ENCODE measurements at regions not wholly inside any gene's neighbourhood (a gene's known extent, or its start where the extent isn't known, plus 50 kb on each side); places are given as distances from the start of the nearest gene placed in this dataset.

GRCh38 chr9:84615544-84615943, 54.0 kb upstream of the NTRK2 start:
- CTCF ChIA-PET: no interaction called here
- no peak for ATAC-seq

GRCh38 chr9:84617411-84618029, 52.0 kb upstream of the NTRK2 start:
- Histone ChIP-seq H3K4me2 (ENCODE audit: low read length) (no peak overlapping the region), H2AFZ (ENCODE audit: low read depth, low read length, poor library complexity, severe bottlenecking) (no peak overlapping the region), H3K4me3 (replicated peaks in 1 of 2; ENCODE audit: low read depth in 1 of 2, low read length in 2 of 2) (no peak overlapping the region), H3K27me3 (ENCODE audit: insufficient read depth, low read length) (peaks cover 6% of the 10 kb centered on the region), H3K9ac (ENCODE audit: low read length) (no peak overlapping the region), H3K9me3 (ENCODE audit: control insufficient read depth in 1 of 2, insufficient read depth in 1 of 2, low read depth in 1 of 2, low read length in 2 of 2) (no peaks in the 10 kb centered on the region), H4K20me1 (ENCODE audit: insufficient read depth) (no peaks in the 10 kb centered on the region), H3K36me3 (ENCODE audit: control insufficient read depth in 1 of 2, insufficient read depth in 2 of 2, low read length in 2 of 2) (no peaks in the 10 kb centered on the region), H3K4me1 (ENCODE audit: control insufficient read depth in 1 of 2, insufficient read depth in 2 of 2, low read length in 2 of 2) (no peaks in the 10 kb centered on the region), H3K27ac (ENCODE audit: low read depth, low read length) (no peak overlapping the region), H3K79me2 (ENCODE audit: insufficient read depth, low read length) (no peaks in the 10 kb centered on the region), H3K9me2 (ENCODE audit: insufficient read depth) (no peaks in the 10 kb centered on the region)
- no TSS peak for BruUV-seq (replicated peaks)
- ChIA-PET CTCF (no interaction called here), POLR2A (no interaction called here), RAD21 (ENCODE audit: low non-redundant PET in 1 of 2, low total read pairs in 2 of 2, uncharacterized antibody in 2 of 2, unreplicated experiment in 2 of 2) (no interaction called here)
- ATAC-seq (no peak), DNase-seq (ENCODE audit: low read depth, low spot score) (no peak)
- intact Hi-C loops (cut with micrococcal nuclease): no loop called here
- TF ChIP-seq JUND (IDR thresholded peaks at IDR 0.05): no peak
- no peak for TF ChIP-seq ZBTB33 (IDR thresholded peaks at IDR 0.05; ENCODE audit: extremely low read depth, insufficient replicate concordance, low read length)
- TF ChIP-seq, protein P1, sequence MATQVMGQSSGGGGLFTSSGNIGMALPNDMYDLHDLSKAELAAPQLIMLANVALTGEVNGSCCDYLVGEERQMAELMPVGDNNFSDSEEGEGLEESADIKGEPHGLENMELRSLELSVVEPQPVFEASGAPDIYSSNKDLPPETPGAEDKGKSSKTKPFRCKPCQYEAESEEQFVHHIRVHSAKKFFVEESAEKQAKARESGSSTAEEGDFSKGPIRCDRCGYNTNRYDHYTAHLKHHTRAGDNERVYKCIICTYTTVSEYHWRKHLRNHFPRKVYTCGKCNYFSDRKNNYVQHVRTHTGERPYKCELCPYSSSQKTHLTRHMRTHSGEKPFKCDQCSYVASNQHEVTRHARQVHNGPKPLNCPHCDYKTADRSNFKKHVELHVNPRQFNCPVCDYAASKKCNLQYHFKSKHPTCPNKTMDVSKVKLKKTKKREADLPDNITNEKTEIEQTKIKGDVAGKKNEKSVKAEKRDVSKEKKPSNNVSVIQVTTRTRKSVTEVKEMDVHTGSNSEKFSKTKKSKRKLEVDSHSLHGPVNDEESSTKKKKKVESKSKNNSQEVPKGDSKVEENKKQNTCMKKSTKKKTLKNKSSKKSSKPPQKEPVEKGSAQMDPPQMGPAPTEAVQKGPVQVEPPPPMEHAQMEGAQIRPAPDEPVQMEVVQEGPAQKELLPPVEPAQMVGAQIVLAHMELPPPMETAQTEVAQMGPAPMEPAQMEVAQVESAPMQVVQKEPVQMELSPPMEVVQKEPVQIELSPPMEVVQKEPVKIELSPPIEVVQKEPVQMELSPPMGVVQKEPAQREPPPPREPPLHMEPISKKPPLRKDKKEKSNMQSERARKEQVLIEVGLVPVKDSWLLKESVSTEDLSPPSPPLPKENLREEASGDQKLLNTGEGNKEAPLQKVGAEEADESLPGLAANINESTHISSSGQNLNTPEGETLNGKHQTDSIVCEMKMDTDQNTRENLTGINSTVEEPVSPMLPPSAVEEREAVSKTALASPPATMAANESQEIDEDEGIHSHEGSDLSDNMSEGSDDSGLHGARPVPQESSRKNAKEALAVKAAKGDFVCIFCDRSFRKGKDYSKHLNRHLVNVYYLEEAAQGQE (IDR thresholded peaks at IDR 0.05; ENCODE audit: low read depth): no peak
- TF ChIP-seq CEBPB (IDR thresholded peaks at IDR 0.05; ENCODE audit: low read depth): no peak
- TF ChIP-seq, protein P2, sequence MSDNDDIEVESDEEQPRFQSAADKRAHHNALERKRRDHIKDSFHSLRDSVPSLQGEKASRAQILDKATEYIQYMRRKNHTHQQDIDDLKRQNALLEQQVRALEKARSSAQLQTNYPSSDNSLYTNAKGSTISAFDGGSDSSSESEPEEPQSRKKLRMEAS (IDR thresholded peaks at IDR 0.05): no peak

More at GRCh38 chr9:84615544-84615943, 54.0 kb upstream of the NTRK2 start:
- Histone ChIP-seq H3K9me2 (ENCODE audit: insufficient read depth) (no peaks in the 10 kb centered on the region), H3K27ac (ENCODE audit: low read depth, low read length) (no peak overlapping the region), H3K9ac (ENCODE audit: low read length) (no peak overlapping the region), H3K4me1 (ENCODE audit: control insufficient read depth in 1 of 2, insufficient read depth in 2 of 2, low read length in 2 of 2) (no peaks in the 10 kb centered on the region), H3K36me3 (ENCODE audit: control insufficient read depth in 1 of 2, insufficient read depth in 2 of 2, low read length in 2 of 2) (no peaks in the 10 kb centered on the region), H4K20me1 (ENCODE audit: insufficient read depth) (no peaks in the 10 kb centered on the region), H3K9me3 (ENCODE audit: control insufficient read depth in 1 of 2, insufficient read depth in 1 of 2, low read depth in 1 of 2, low read length in 2 of 2) (no peaks in the 10 kb centered on the region), H3K27me3 (ENCODE audit: insufficient read depth, low read length) (peaks cover 6% of the 10 kb centered on the region), H3K79me2 (ENCODE audit: insufficient read depth, low read length) (no peaks in the 10 kb centered on the region), H3K4me3 (replicated peaks in 1 of 2; ENCODE audit: low read depth in 1 of 2, low read length in 2 of 2) (no peak overlapping the region), H2AFZ (ENCODE audit: low read depth, low read length, poor library complexity, severe bottlenecking) (no peak overlapping the region), H3K4me2 (ENCODE audit: low read length) (no peak overlapping the region)
- no peak for DNase-seq (ENCODE audit: low read depth, low spot score)
- POLR2A ChIA-PET: no interaction called here
- intact Hi-C loops (cut with micrococcal nuclease): no loop called here
- TF ChIP-seq EGR1 (IDR thresholded peaks at IDR 0.05; ENCODE audit: low read depth) (no peak), POLR2A (IDR thresholded peaks at IDR 0.05; ENCODE audit: borderline replicate concordance, extremely low read depth, insufficient read depth, insufficient read length) (no peak), POLR2AphosphoS5 (IDR thresholded peaks at IDR 0.05; ENCODE audit: low read depth, low read length) (no peak), SRF (IDR thresholded peaks at IDR 0.05; ENCODE audit: low read depth) (no peak), CEBPB (IDR thresholded peaks at IDR 0.05; ENCODE audit: low read depth) (no peak), EZH2 (IDR thresholded peaks at IDR 0.05) (no peak), RAD21 (IDR thresholded peaks at IDR 0.05; ENCODE audit: low read depth) (no peak), FOSL1 (IDR thresholded peaks at IDR 0.05; ENCODE audit: low read depth) (no peak), ZNF274 (IDR thresholded peaks at IDR 0.05; ENCODE audit: low read depth, low read length) (no peak)
- TF ChIP-seq, protein P3, sequence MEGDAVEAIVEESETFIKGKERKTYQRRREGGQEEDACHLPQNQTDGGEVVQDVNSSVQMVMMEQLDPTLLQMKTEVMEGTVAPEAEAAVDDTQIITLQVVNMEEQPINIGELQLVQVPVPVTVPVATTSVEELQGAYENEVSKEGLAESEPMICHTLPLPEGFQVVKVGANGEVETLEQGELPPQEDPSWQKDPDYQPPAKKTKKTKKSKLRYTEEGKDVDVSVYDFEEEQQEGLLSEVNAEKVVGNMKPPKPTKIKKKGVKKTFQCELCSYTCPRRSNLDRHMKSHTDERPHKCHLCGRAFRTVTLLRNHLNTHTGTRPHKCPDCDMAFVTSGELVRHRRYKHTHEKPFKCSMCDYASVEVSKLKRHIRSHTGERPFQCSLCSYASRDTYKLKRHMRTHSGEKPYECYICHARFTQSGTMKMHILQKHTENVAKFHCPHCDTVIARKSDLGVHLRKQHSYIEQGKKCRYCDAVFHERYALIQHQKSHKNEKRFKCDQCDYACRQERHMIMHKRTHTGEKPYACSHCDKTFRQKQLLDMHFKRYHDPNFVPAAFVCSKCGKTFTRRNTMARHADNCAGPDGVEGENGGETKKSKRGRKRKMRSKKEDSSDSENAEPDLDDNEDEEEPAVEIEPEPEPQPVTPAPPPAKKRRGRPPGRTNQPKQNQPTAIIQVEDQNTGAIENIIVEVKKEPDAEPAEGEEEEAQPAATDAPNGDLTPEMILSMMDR (IDR thresholded peaks at IDR 0.05 in 2 of 3, conservative IDR thresholded peaks at IDR 0.05 in 1 of 3; ENCODE audit: borderline replicate concordance in 1 of 3, insufficient read depth in 1 of 3, low read depth in 2 of 3, low read length in 2 of 3): no peak
- BruUV-seq (replicated peaks): no TSS peak
- RAD21 ChIA-PET (ENCODE audit: low non-redundant PET in 1 of 2, low total read pairs in 2 of 2, uncharacterized antibody in 2 of 2, unreplicated experiment in 2 of 2): no interaction called here

All from HCT116 (cell line).